KMS-11 (cell line): ENCODE measurements at regions not wholly inside any gene's neighbourhood (a gene's known extent, or its start where the extent isn't known, plus 50 kb on each side); places are given as distances from the start of the nearest gene placed in this dataset.

ENCODE experiments used
- H2AFZ ChIP-seq: fragments of 200-600 bp; sonication (generic); 2 replicates; pipeline ENCODE4 v1.6.1; 2016; ENCODE audit warnings: antibody characterized with exemption, mixed run types, low read depth
- H3K27ac ChIP-seq: fragments of 200-600 bp; sonication (generic); 2 replicates; pipeline ENCODE4 v1.6.1; 2016; ENCODE audit warnings: mild to moderate bottlenecking, mixed run types
- H3K27me3 ChIP-seq: fragments of 200-600 bp; sonication (generic); 2 replicates; pipeline ENCODE4 v1.6.1; 2017; ENCODE audit warnings: mild to moderate bottlenecking, low read depth, mixed run types, moderate library complexity; ENCODE audit not compliant: insufficient read depth
- H3K36me3 ChIP-seq: fragments of 200-600 bp; sonication (generic); 2 replicates; pipeline ENCODE4 v1.6.1; 2017; ENCODE audit warnings: mild to moderate bottlenecking, mixed run types; ENCODE audit not compliant: insufficient read depth
- H3K4me1 ChIP-seq: fragments of 200-600 bp; sonication (generic); 2 replicates; pipeline ENCODE4 v1.6.1; 2016; ENCODE audit warnings: mild to moderate bottlenecking, low read depth, mixed run types; ENCODE audit not compliant: poor library complexity, severe bottlenecking
- H3K4me2 ChIP-seq: fragments of 200-600 bp; sonication (generic); 2 replicates; pipeline ENCODE4 v1.7.0; 2016; ENCODE audit warnings: mild to moderate bottlenecking, mixed run types
- H3K4me3 ChIP-seq: fragments of 200-600 bp; sonication (generic); IDR thresholded peaks from 2 replicates; pipeline ENCODE4 v1.6.1; 2017; ENCODE audit warnings: low read depth, low read length, mixed read lengths; ENCODE audit not compliant: insufficient read depth
- H3K79me2 ChIP-seq: fragments of 200-600 bp; sonication (generic); 2 replicates; pipeline ENCODE4 v1.6.1; 2016; ENCODE audit warnings: low read depth, mixed run types; ENCODE audit not compliant: insufficient read depth
- H3K9ac ChIP-seq: fragments of 200-600 bp; sonication (generic); 2 replicates; pipeline ENCODE4 v1.6.1; 2016; ENCODE audit warnings: mild to moderate bottlenecking, mixed run types
- H4K20me1 ChIP-seq: fragments of 200-600 bp; sonication (generic); 2 replicates; pipeline ENCODE4 v1.6.1; 2016; ENCODE audit warnings: mild to moderate bottlenecking, mixed run types; ENCODE audit not compliant: insufficient read depth
- TF ChIP-seq, protein P1 (sequence below): fragments of 200-600 bp; sonication (generic); conservative IDR thresholded peaks from 2 replicates; pipeline ENCODE4 v1.6.1; 2017; ENCODE audit warnings: low read depth, mild to moderate bottlenecking, antibody characterized with exemption, low read length, moderate library complexity, mixed read lengths

- no peak overlapping the region for H3K27ac ChIP-seq
- no peak overlapping the region for H2AFZ ChIP-seq
- no peaks in the 10 kb centered on the region for H3K79me2 ChIP-seq
- H3K36me3 ChIP-seq, result no peaks in the 10 kb centered on the region
- H3K27me3 ChIP-seq, result no peaks in the 10 kb centered on the region
- H3K4me3 ChIP-seq, result no peak overlapping the region
- TF ChIP-seq, protein P1, sequence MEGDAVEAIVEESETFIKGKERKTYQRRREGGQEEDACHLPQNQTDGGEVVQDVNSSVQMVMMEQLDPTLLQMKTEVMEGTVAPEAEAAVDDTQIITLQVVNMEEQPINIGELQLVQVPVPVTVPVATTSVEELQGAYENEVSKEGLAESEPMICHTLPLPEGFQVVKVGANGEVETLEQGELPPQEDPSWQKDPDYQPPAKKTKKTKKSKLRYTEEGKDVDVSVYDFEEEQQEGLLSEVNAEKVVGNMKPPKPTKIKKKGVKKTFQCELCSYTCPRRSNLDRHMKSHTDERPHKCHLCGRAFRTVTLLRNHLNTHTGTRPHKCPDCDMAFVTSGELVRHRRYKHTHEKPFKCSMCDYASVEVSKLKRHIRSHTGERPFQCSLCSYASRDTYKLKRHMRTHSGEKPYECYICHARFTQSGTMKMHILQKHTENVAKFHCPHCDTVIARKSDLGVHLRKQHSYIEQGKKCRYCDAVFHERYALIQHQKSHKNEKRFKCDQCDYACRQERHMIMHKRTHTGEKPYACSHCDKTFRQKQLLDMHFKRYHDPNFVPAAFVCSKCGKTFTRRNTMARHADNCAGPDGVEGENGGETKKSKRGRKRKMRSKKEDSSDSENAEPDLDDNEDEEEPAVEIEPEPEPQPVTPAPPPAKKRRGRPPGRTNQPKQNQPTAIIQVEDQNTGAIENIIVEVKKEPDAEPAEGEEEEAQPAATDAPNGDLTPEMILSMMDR, result no peak
- no peaks in the 10 kb centered on the region for H4K20me1 ChIP-seq
- no peak overlapping the region for H3K4me2 ChIP-seq
- H3K4me1 ChIP-seq, result no peaks in the 10 kb centered on the region
- no peak overlapping the region for H3K9ac ChIP-seq
Measured at GRCh38 chr20:22890594-22891300, 144.4 kb upstream of the SSTR4 start.

- Histone ChIP-seq H2AFZ (no peak overlapping the region), H3K27ac (no peak overlapping the region), H3K4me2 (no peak overlapping the region), H3K79me2 (no peaks in the 10 kb centered on the region), H3K27me3 (no peaks in the 10 kb centered on the region), H3K4me1 (no peaks in the 10 kb centered on the region), H3K36me3 (no peaks in the 10 kb centered on the region), H4K20me1 (no peaks in the 10 kb centered on the region), H3K9ac (no peak overlapping the region), H3K4me3 (no peak overlapping the region)
- TF ChIP-seq, protein P1, result no peak
Measured at GRCh38 chr20:22901164-22901563, 133.9 kb upstream of the SSTR4 start.

GRCh38 chr20:22901921-22902320, 133.2 kb upstream of the SSTR4 start:
- no peaks in the 10 kb centered on the region for H4K20me1 ChIP-seq
- no peak overlapping the region for H3K4me3 ChIP-seq
- no peaks in the 10 kb centered on the region for H3K36me3 ChIP-seq
- no peak overlapping the region for H3K4me2 ChIP-seq
- H3K4me1 ChIP-seq, result no peaks in the 10 kb centered on the region
- no peaks in the 10 kb centered on the region for H3K27me3 ChIP-seq
- no peaks in the 10 kb centered on the region for H3K79me2 ChIP-seq
- no peak overlapping the region for H2AFZ ChIP-seq
- no peak overlapping the region for H3K9ac ChIP-seq
- TF ChIP-seq, protein P1, result no peak
- no peak overlapping the region for H3K27ac ChIP-seq

DNA sequence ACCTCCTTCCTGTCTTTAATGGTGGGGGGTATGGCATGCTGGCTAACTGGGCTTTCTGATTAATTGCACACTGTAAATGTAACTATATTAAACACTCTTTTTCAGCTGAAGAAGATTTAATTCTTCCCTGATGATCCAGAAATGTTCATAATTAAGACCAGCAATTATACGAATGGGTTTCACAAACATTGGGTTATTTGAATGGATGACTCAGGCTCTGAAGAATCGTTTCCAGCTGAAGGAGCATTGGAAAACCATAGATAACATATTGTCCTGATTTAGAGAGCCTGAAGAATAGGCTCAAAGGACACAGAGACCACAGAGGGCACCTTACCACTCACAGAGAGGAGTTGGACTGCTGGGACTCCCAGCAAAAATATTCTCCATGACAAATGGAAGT, 130.7 kb upstream of the SSTR4 start:
- H3K27ac ChIP-seq, result no peak overlapping the region
- TF ChIP-seq, protein P1, result no peak
- no peaks in the 10 kb centered on the region for H3K36me3 ChIP-seq
- no peak overlapping the region for H2AFZ ChIP-seq
- no peak overlapping the region for H3K9ac ChIP-seq
- no peaks in the 10 kb centered on the region for H3K4me1 ChIP-seq
- no peaks in the 10 kb centered on the region for H3K27me3 ChIP-seq
- no peaks in the 10 kb centered on the region for H3K79me2 ChIP-seq
- H3K4me2 ChIP-seq, result no peak overlapping the region
- H4K20me1 ChIP-seq, result no peaks in the 10 kb centered on the region
- H3K4me3 ChIP-seq, result no peak overlapping the region
